ENCODE measurements at regions not wholly inside any gene's neighbourhood (a gene's known extent, or its start where the extent isn't known, plus 50 kb on each side); places are given as distances from the start of the nearest gene placed in this dataset.

- TF ChIP-seq HDGF (IDR thresholded peaks at IDR 0.05), result no peak
- TF ChIP-seq EED (IDR thresholded peaks at IDR 0.05; ENCODE audit: low read depth), result no peak
- no peak for TF ChIP-seq POLR2A (IDR thresholded peaks at IDR 0.05; ENCODE audit: low read depth, low read length)
- TF ChIP-seq CBX5 (IDR thresholded peaks at IDR 0.05; ENCODE audit: low read depth), result no peak
- TF ChIP-seq LARP7 (IDR thresholded peaks at IDR 0.05), result no peak
- no peak for TF ChIP-seq RAD51 (IDR thresholded peaks at IDR 0.05)
- TF ChIP-seq CTCF (IDR thresholded peaks at IDR 0.05 in 2 of 3, conservative IDR thresholded peaks at IDR 0.05 in 1 of 3; ENCODE audit: control insufficient read depth in 2 of 3, extremely low read depth in 1 of 3, insufficient read depth in 1 of 3, low read depth in 3 of 3, low read length in 3 of 3), result no peak
- TF ChIP-seq ETV6 (conservative IDR thresholded peaks at IDR 0.05 in 1 of 2, IDR thresholded peaks at IDR 0.05 in 1 of 2; ENCODE audit: borderline replicate concordance in 1 of 2, low read depth in 1 of 2), result no peak
- no peak for TF ChIP-seq POLR2AphosphoS5 (IDR thresholded peaks at IDR 0.05; ENCODE audit: low read length)
- no peak for TF ChIP-seq CEBPB (IDR thresholded peaks at IDR 0.05; ENCODE audit: borderline replicate concordance in 1 of 2, low read depth in 2 of 2, low read length in 2 of 2)
- TF ChIP-seq SPI1 (IDR thresholded peaks at IDR 0.05; ENCODE audit: borderline replicate concordance, insufficient read depth, low read depth, low read length), result no peak
- no peak for TF ChIP-seq FOS (IDR thresholded peaks at IDR 0.05; ENCODE audit: borderline replicate concordance, extremely low read depth, insufficient read length)
- TF ChIP-seq, protein P1, sequence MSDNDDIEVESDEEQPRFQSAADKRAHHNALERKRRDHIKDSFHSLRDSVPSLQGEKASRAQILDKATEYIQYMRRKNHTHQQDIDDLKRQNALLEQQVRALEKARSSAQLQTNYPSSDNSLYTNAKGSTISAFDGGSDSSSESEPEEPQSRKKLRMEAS (IDR thresholded peaks at IDR 0.05; ENCODE audit: low read depth, low read length), result no peak
Measured at GRCh38 chr13:79667771-79668170, 186.8 kb downstream of the NDFIP2 start.

Data from GM12878 (cell line).